Panc1 (cell line): ENCODE measurements at regions not wholly inside any gene's neighbourhood (a gene's known extent, or its start where the extent isn't known, plus 50 kb on each side); places are given as distances from the start of the nearest gene placed in this dataset.

Source experiments
- ATAC-seq: fragments of 200-7000 bp; cut with Tn5 transposase; 2 replicates; pipeline ENCODE4 v1.9.1; 2020; ENCODE audit warnings: mild to moderate bottlenecking, moderate library complexity
- BruUV-seq: library from RNA; stranded (reverse); fragments of 400-500 nt; replicated peaks from 2 replicates; lab custom pipeline; 2021; lab: Mats Ljungman, UMichigan
- CTCF ChIA-PET: fragments of 300-600 bp; sonication (Branson Sonifier 250); formaldehyde crosslinking; loops from one replicate; lab custom pipeline; 2022; ENCODE audit warnings: antibody characterized with exemption; lab: Charles Lee
- POLR2A ChIA-PET: fragments of 300-600 bp; sonication (Branson Sonifier 250); formaldehyde crosslinking; loops from one replicate; lab custom pipeline; 2022; ENCODE audit warnings: antibody characterized with exemption; lab: Charles Lee
- DNase-seq: peaks from one replicate; pipeline ENCODE4 v3.0.0-alpha.2; 2010; ENCODE audit warnings: low read depth, low spot score
- H3K27ac ChIP-seq: 2 replicates; pipeline ENCODE4 v1.5.1; 2011; ENCODE audit warnings: mild to moderate bottlenecking, low read length, inconsistent platforms
- H3K27me3 ChIP-seq: fragments of 200-500 bp; sonication (Bioruptor generic); 2 replicates; pipeline ENCODE4 v1.6.0; 2014; ENCODE audit warnings: low read length, inconsistent platforms; ENCODE audit not compliant: control insufficient read depth, insufficient read depth
- H3K36me3 ChIP-seq: fragments of 200-500 bp; sonication (Bioruptor generic); 2 replicates; pipeline ENCODE4 v1.5.1; 2014; ENCODE audit warnings: inconsistent platforms, mild to moderate bottlenecking, low read length, moderate library complexity; ENCODE audit not compliant: control insufficient read depth, insufficient read depth
- H3K4me1 ChIP-seq: 2 replicates; pipeline ENCODE4 v1.5.1; 2011; ENCODE audit warnings: inconsistent platforms, mild to moderate bottlenecking, low read length, moderate library complexity; ENCODE audit not compliant: control insufficient read depth, insufficient read depth
- H3K4me3 ChIP-seq, 2 experiments: 2 replicates each; pipeline ENCODE4 v1.5.1; 2011 to 2012; ENCODE audit warnings: low read depth in 2 of 2, low read length in 2 of 2, mild to moderate bottlenecking in 2 of 2, inconsistent platforms in 1 of 2, moderate library complexity in 1 of 2
- H3K9me3 ChIP-seq: fragments of 200-500 bp; sonication (Bioruptor generic); 2 replicates; pipeline ENCODE4 v1.5.1; 2014; ENCODE audit warnings: low read depth, mild to moderate bottlenecking, inconsistent platforms, low read length, moderate library complexity; ENCODE audit not compliant: control insufficient read depth, insufficient read depth
- CTCF ChIP-seq: fragments of 450-650 bp; IDR thresholded peaks from 2 replicates; pipeline ENCODE4 v1.5.1; 2017; ENCODE audit warnings: mild to moderate bottlenecking
- POLR2AphosphoS5 ChIP-seq: IDR thresholded peaks from 2 replicates; pipeline ENCODE4 v1.6.1; 2012; ENCODE audit warnings: mild to moderate bottlenecking, low read depth, low read length, moderate library complexity
- SIN3A ChIP-seq: IDR thresholded peaks from 2 replicates; pipeline ENCODE4 v1.6.1; 2012; ENCODE audit warnings: low read depth, mild to moderate bottlenecking, low read length, moderate library complexity, borderline replicate concordance; ENCODE audit not compliant: insufficient read depth
- TCF7L2 ChIP-seq: IDR thresholded peaks from 2 replicates; pipeline ENCODE4 v1.6.1; 2011; ENCODE audit warnings: mild to moderate bottlenecking, low read depth, low read length, inconsistent platforms
- in situ Hi-C: cut with HindIII; loops from 2 replicates; pipeline ENCODE4 v1.10.0; 2016; ENCODE audit warnings: low sequenced_read_pairs, low pct_unique_long_range_greater_than_20kb
- intact Hi-C: fragments of 100-400 bp; cut with micrococcal nuclease; formaldehyde crosslinking; loops from one replicate; pipeline ENCODE4 v1.10.0; 2022; ENCODE audit not compliant: unreplicated experiment
- TF ChIP-seq, protein P1 (sequence below), 2 experiments: IDR thresholded peaks; 2 replicates each; pipeline ENCODE4 v1.6.1; 2011 to 2012; ENCODE audit warnings: low read depth in 2 of 2, control low read depth in 1 of 2, low read length in 1 of 2, mild to moderate bottlenecking in 1 of 2, moderate library complexity in 1 of 2; ENCODE audit not compliant: insufficient read depth in 1 of 2

GRCh38 chr13:40189426-40189825 lies 477.0 kb downstream of the FOXO1 start:
- CTCF ChIA-PET = no interaction called here
- H3K4me3 ChIP-seq = no peak overlapping the region
- TF ChIP-seq CTCF (no peak), SIN3A (no peak), POLR2AphosphoS5 (no peak), TCF7L2 (no peak)
- TF ChIP-seq, protein P1, sequence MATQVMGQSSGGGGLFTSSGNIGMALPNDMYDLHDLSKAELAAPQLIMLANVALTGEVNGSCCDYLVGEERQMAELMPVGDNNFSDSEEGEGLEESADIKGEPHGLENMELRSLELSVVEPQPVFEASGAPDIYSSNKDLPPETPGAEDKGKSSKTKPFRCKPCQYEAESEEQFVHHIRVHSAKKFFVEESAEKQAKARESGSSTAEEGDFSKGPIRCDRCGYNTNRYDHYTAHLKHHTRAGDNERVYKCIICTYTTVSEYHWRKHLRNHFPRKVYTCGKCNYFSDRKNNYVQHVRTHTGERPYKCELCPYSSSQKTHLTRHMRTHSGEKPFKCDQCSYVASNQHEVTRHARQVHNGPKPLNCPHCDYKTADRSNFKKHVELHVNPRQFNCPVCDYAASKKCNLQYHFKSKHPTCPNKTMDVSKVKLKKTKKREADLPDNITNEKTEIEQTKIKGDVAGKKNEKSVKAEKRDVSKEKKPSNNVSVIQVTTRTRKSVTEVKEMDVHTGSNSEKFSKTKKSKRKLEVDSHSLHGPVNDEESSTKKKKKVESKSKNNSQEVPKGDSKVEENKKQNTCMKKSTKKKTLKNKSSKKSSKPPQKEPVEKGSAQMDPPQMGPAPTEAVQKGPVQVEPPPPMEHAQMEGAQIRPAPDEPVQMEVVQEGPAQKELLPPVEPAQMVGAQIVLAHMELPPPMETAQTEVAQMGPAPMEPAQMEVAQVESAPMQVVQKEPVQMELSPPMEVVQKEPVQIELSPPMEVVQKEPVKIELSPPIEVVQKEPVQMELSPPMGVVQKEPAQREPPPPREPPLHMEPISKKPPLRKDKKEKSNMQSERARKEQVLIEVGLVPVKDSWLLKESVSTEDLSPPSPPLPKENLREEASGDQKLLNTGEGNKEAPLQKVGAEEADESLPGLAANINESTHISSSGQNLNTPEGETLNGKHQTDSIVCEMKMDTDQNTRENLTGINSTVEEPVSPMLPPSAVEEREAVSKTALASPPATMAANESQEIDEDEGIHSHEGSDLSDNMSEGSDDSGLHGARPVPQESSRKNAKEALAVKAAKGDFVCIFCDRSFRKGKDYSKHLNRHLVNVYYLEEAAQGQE (IDR thresholded peaks at IDR 0.05; ENCODE audit: insufficient read depth in 1 of 2, low read depth in 2 of 2, low read length in 1 of 2) = no peak
- H3K36me3 ChIP-seq = no peaks in the 10 kb centered on the region
- intact Hi-C loops = no loop called here
- in situ Hi-C loops = no loop called here
- BruUV-seq = no TSS peak
- no peaks in the 10 kb centered on the region for H3K9me3 ChIP-seq
- no peaks in the 10 kb centered on the region for H3K4me1 ChIP-seq
- DNase-seq (no peak), ATAC-seq (no peak)
- H3K27me3 ChIP-seq = no peaks in the 10 kb centered on the region
- no peak overlapping the region for H3K27ac ChIP-seq
- POLR2A ChIA-PET = no interaction called here

DNA sequence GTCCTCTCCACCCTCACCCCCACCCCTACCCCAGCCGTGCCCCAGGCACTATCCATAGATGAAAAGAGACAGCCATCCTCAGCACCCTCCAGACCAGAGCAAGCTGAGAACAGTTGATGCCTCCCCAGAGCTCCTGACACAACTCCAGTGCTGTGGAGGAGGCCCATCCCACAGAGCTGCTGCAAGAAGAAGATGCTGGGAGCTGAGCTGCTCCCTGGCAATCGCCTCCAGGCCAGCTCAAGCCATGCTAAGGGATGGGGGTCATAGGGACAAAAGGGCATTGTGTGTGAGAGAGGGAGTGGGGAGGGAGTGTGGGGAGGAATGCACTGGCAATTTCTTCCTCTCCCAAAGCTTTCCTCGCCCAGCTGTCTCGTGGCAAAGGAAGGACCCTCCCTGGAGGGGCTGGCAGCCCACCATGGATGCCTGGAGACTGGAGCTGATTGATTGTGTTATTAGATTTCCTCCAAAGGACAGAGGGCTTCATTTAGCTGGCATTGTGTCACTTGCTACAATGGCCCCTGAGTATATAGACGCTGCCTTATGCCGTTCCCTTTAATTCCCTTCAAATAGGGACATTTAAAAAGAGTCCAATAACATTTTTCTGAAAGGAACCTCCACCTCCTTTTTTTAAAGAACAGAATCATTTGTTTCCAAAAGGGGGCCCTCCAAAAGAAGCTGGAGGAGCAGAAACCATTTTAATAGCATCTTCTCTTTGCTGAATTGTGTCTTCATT lies 476.4 kb downstream of the FOXO1 start:
- no peaks in the 10 kb centered on the region for H3K9me3 ChIP-seq
- ChIA-PET POLR2A (no interaction called here), CTCF (no interaction called here)
- no peak overlapping the region for H3K27ac ChIP-seq
- no peak for TF ChIP-seq CTCF
- TF ChIP-seq, protein P1 (IDR thresholded peaks at IDR 0.05; ENCODE audit: insufficient read depth in 1 of 2, low read depth in 2 of 2, low read length in 1 of 2) = no peak
- TF ChIP-seq TCF7L2 = no peak
- no peak for TF ChIP-seq POLR2AphosphoS5
- no peak for TF ChIP-seq SIN3A
- no peak for ATAC-seq
- no peaks in the 10 kb centered on the region for H3K4me1 ChIP-seq
- H3K4me3 ChIP-seq = no peak overlapping the region
- BruUV-seq = no TSS peak
- no peak for DNase-seq
- intact Hi-C loops (no loop called here), in situ Hi-C loops (no loop called here)
- no peaks in the 10 kb centered on the region for H3K36me3 ChIP-seq
- H3K27me3 ChIP-seq = no peaks in the 10 kb centered on the region
